ENCODE measurements at regions not wholly inside any gene's neighbourhood (a gene's known extent, or its start where the extent isn't known, plus 50 kb on each side); places are given as distances from the start of the nearest gene placed in this dataset.

GRCh38 chr9:103734471-103734870 is 359.6 kb upstream of the SMC2 start:
- TF ChIP-seq, protein P1, sequence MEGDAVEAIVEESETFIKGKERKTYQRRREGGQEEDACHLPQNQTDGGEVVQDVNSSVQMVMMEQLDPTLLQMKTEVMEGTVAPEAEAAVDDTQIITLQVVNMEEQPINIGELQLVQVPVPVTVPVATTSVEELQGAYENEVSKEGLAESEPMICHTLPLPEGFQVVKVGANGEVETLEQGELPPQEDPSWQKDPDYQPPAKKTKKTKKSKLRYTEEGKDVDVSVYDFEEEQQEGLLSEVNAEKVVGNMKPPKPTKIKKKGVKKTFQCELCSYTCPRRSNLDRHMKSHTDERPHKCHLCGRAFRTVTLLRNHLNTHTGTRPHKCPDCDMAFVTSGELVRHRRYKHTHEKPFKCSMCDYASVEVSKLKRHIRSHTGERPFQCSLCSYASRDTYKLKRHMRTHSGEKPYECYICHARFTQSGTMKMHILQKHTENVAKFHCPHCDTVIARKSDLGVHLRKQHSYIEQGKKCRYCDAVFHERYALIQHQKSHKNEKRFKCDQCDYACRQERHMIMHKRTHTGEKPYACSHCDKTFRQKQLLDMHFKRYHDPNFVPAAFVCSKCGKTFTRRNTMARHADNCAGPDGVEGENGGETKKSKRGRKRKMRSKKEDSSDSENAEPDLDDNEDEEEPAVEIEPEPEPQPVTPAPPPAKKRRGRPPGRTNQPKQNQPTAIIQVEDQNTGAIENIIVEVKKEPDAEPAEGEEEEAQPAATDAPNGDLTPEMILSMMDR (conservative IDR thresholded peaks at IDR 0.05; ENCODE audit: low read length): no peak
- TF ChIP-seq EZH2phosphoT487 (IDR thresholded peaks at IDR 0.05; ENCODE audit: borderline replicate concordance, low read depth, low read length): no peak

All from OCI-LY7 (cell line).